Adrenal gland (tissue), 9 donors: ENCODE measurements at regions not wholly inside any gene's neighbourhood (a gene's known extent, or its start where the extent isn't known, plus 50 kb on each side); places are given as distances from the start of the nearest gene placed in this dataset.

Source experiments
- DNase-seq, 7 donors: peaks; one replicate each; pipeline ENCODE4 v3.0.0-alpha.2; 2019 to 2020
- H3K27ac ChIP-seq, 5 donors: fragments of 200-600 bp; sonication (generic) in 4 of 5; 1 replicate in 3 of 5; 2 replicates in 2 of 5; pipeline versions ENCODE4 v1.5.1 to v1.8.0; 2016 to 2020; ENCODE audit warnings: mild to moderate bottlenecking in 1 of 5
- H3K27me3 ChIP-seq: fragments of 200-600 bp; 2 replicates; pipeline ENCODE4 v1.8.0; 2021
- H3K36me3 ChIP-seq, 2 donors: fragments of 200-600 bp; replicated peaks in 1 of 2; 1 replicate in 1 of 2; 2 replicates in 1 of 2; pipeline versions ENCODE4 v1.5.1 to v1.8.0; 2018 to 2022
- H3K4me1 ChIP-seq, 2 donors: fragments of 200-600 bp; replicated peaks in 1 of 2; 1 replicate in 1 of 2; 2 replicates in 1 of 2; pipeline versions ENCODE4 v1.5.1 to v1.8.0; 2018 to 2021
- H3K4me3 ChIP-seq, 4 donors: fragments of 200-600 bp; sonication (generic) in 3 of 4; one replicate each; pipeline ENCODE4 v1.5.1; 2016 to 2018
- H3K9me3 ChIP-seq, 3 donors: fragments of 200-600 bp; sonication (generic) in 1 of 3; replicated peaks in 1 of 3; 1 replicate in 2 of 3; 2 replicates in 1 of 3; pipeline versions ENCODE4 v1.5.1 to v1.8.0; 2016 to 2021
- CTCF ChIP-seq, 6 experiments: fragments of 450-650 bp in 4 of 6; fragments of 200-600 bp in 2 of 6; sonication (generic) in 1 of 6; IDR thresholded peaks; 1 replicate in 5 of 6; 2 replicates in 1 of 6; pipeline versions ENCODE4 v1.5.1 to v1.8.0; 2016 to 2021; ENCODE audit warnings: antibody characterized with exemption in 6 of 6, mild to moderate bottlenecking in 2 of 6, moderate library complexity in 1 of 6
- POLR2A ChIP-seq, 2 donors: fragments of 450-650 bp; IDR thresholded peaks; one replicate each; pipeline ENCODE4 v1.6.1; 2017; ENCODE audit warnings: antibody characterized with exemption in 2 of 2, mild to moderate bottlenecking in 2 of 2, moderate library complexity in 1 of 2
- WGBS, 4 donors: extraction: QIAGEN DNeasy Blood & Tissue Kit in 2 of 4; methylation state at CpG; one replicate each; pipeline versions ENCODE4 v1.1.5 to v1.1.7; 2013 to 2017; 5-methylcytosine and 5-hydroxymethylcytosine counted together
- intact Hi-C, 2 donors: fragments of 100-400 bp; cut with DNase I; formaldehyde crosslinking; loops; one replicate each; pipeline versions ENCODE4 v1.14.1 to v1.15.0; 2022 to 2023
- donor health status: healthy with polysubstance abuse.
- donor health status: Bipolar disorder and iron deficiency.
- donor health status: DM: yes; HTN: yes; CAD: no.
- donor health status: DM: no; HTN: no; CAD: no.
- donor health status: DM: no; HTN: no; CAD: no.

- H3K4me3 ChIP-seq = no peak overlapping the region
- no peaks in the 10 kb centered on the region for H3K36me3 ChIP-seq
- H3K9me3 ChIP-seq = no peaks in the 10 kb centered on the region
- no peak for TF ChIP-seq CTCF (IDR thresholded peaks at IDR 0.05)
- TF ChIP-seq POLR2A (IDR thresholded peaks at IDR 0.05) = no peak
- H3K4me1 ChIP-seq = no peaks in the 10 kb centered on the region
- 80 to 93% (median 85%) methylated on average over 1 of the region's 1 CpG for WGBS, 4 donors
- no peak for DNase-seq
- no peaks in the 10 kb centered on the region for H3K27me3 ChIP-seq
- no peak overlapping the region for H3K27ac ChIP-seq
- intact Hi-C loops = no loop called here
Measured at GRCh38 chr18:42164556-42164955, 209.5 kb downstream of the PIK3C3 start.

- Histone ChIP-seq H3K36me3 (no peaks in the 10 kb centered on the region), H3K4me1 (no peaks in the 10 kb centered on the region), H3K27me3 (no peaks in the 10 kb centered on the region), H3K27ac (no peak overlapping the region), H3K4me3 (no peak overlapping the region), H3K9me3 (no peaks in the 10 kb centered on the region)
- intact Hi-C loops = no loop called here
- WGBS, 4 donors = 6 to 21% (median 13%) methylated on average over 1 of the region's 1 CpG
- no peak for TF ChIP-seq POLR2A (IDR thresholded peaks at IDR 0.05)
- DNase-seq = no peak
Measured at GRCh38 chr18:42165922-42166513, 211.0 kb downstream of the PIK3C3 start.

- Histone ChIP-seq H3K27ac (no peak overlapping the region), H3K4me3 (no peak overlapping the region), H3K4me1 (no peaks in the 10 kb centered on the region), H3K36me3 (no peaks in the 10 kb centered on the region), H3K27me3 (no peaks in the 10 kb centered on the region), H3K9me3 (no peaks in the 10 kb centered on the region)
- 89 to 97% (median 91%) methylated on average over 2 of the region's 2 CpGs for WGBS, 4 donors
- no peak for DNase-seq
- intact Hi-C loops = no loop called here
- TF ChIP-seq POLR2A (IDR thresholded peaks at IDR 0.05) (no peak), CTCF (IDR thresholded peaks at IDR 0.05) (no peak)
Measured at GRCh38 chr18:42168487-42168886, 213.5 kb downstream of the PIK3C3 start.

- 66 to 80% (median 72%) methylated on average over 3 of the region's 3 CpGs for WGBS, 4 donors
Measured at GRCh38 chr18:42168907-42169306, 213.9 kb downstream of the PIK3C3 start.

More at GRCh38 chr18:42168907-42169306, 213.9 kb downstream of the PIK3C3 start:
- H3K4me1 ChIP-seq = no peaks in the 10 kb centered on the region
- intact Hi-C loops = no loop called here
- no peak for DNase-seq
- no peaks in the 10 kb centered on the region for H3K36me3 ChIP-seq
- H3K27me3 ChIP-seq = no peaks in the 10 kb centered on the region
- TF ChIP-seq POLR2A (IDR thresholded peaks at IDR 0.05) (no peak), CTCF (IDR thresholded peaks at IDR 0.05) (no peak)
- no peak overlapping the region for H3K4me3 ChIP-seq
- H3K27ac ChIP-seq = no peak overlapping the region
- no peaks in the 10 kb centered on the region for H3K9me3 ChIP-seq
